HepG2 (cell line): ENCODE measurements at regions not wholly inside any gene's neighbourhood (a gene's known extent, or its start where the extent isn't known, plus 50 kb on each side); places are given as distances from the start of the nearest gene placed in this dataset.

Experiments
- ARID5B ChIP-seq: IDR thresholded peaks from 2 replicates; pipeline ENCODE4 v1.4.0; 2020; ENCODE audit warnings: mild to moderate bottlenecking, missing genetic modification reagents
- CEBPB ChIP-seq: IDR thresholded peaks from 2 replicates; pipeline ENCODE4 v1.6.1; 2011; ENCODE audit warnings: low read depth, low read length, improper control_type of control experiment, borderline replicate concordance
- DNMT3B ChIP-seq: conservative IDR thresholded peaks from 2 replicates; pipeline ENCODE4 v1.6.1; 2016; ENCODE audit warnings: missing biosample characterization, control low read depth
- HIC2 ChIP-seq: sonication (generic); formaldehyde crosslinking; IDR thresholded peaks from 2 replicates; pipeline ENCODE4 v1.9.0; 2022; ENCODE audit warnings: low read depth, missing genetic modification reagents
- PAWR ChIP-seq: sonication (generic); formaldehyde crosslinking; IDR thresholded peaks from 2 replicates; pipeline ENCODE4 v1.4.0; 2020; ENCODE audit warnings: missing genetic modification reagents, mild to moderate bottlenecking, borderline replicate concordance
- PAXIP1 ChIP-seq: sonication (generic); formaldehyde crosslinking; conservative IDR thresholded peaks from 2 replicates; pipeline ENCODE4 v1.4.0; 2020; ENCODE audit warnings: mild to moderate bottlenecking, missing genetic modification reagents, moderate library complexity
- SALL1 ChIP-seq: sonication (generic); formaldehyde crosslinking; IDR thresholded peaks from 2 replicates; pipeline ENCODE4 v1.8.0; 2022; ENCODE audit warnings: mild to moderate bottlenecking, missing genetic modification reagents
- SMC3 ChIP-seq: IDR thresholded peaks from 2 replicates; pipeline ENCODE4 v1.6.1; 2011; ENCODE audit warnings: low read length, improper control_type of control experiment
- SOX6 ChIP-seq, 2 experiments: fragments of 450-650 bp in 1 of 2; sonication (generic) in 1 of 2; formaldehyde crosslinking in 1 of 2; IDR thresholded peaks; 2 replicates each; pipeline versions ENCODE4 v1.4.0 to v1.6.1; 2017 to 2020; ENCODE audit warnings: antibody characterized with exemption in 1 of 2, mild to moderate bottlenecking in 1 of 2, missing genetic modification reagents in 1 of 2
- STAG1 ChIP-seq: sonication (generic); formaldehyde crosslinking; IDR thresholded peaks from 2 replicates; pipeline ENCODE4 v1.4.0; 2020; ENCODE audit warnings: missing genetic modification reagents
- TBL1XR1 ChIP-seq: fragments of 150-350 bp; IDR thresholded peaks from 2 replicates; pipeline ENCODE4 v1.6.1; 2014; ENCODE audit warnings: borderline replicate concordance, low read length; ENCODE audit not compliant: partially characterized antibody
- XRCC5 ChIP-seq: fragments of 200-400 bp; formaldehyde crosslinking; optimal IDR thresholded peaks from 2 replicates; pipeline ENCODE3; 2017; ENCODE audit warnings: mild to moderate bottlenecking, low read length
- YEATS4 ChIP-seq: sonication (generic); formaldehyde crosslinking; IDR thresholded peaks from 2 replicates; pipeline ENCODE4 v1.4.0; 2020; ENCODE audit warnings: missing genetic modification reagents, borderline replicate concordance
- YY1 ChIP-seq: IDR thresholded peaks from 2 replicates; pipeline ENCODE4 v1.6.1; 2011; ENCODE audit warnings: low read length, low read depth, moderate library complexity, mild to moderate bottlenecking; ENCODE audit not compliant: insufficient read depth, insufficient replicate concordance
- ZBTB8A ChIP-seq: sonication (generic); formaldehyde crosslinking; IDR thresholded peaks from 2 replicates; pipeline ENCODE4 v1.4.0; 2020; ENCODE audit warnings: mild to moderate bottlenecking, low read depth, missing genetic modification reagents, borderline replicate concordance
- ZMYM2 ChIP-seq: sonication (generic); formaldehyde crosslinking; IDR thresholded peaks from 2 replicates; pipeline ENCODE4 v1.8.0; 2022; ENCODE audit warnings: mild to moderate bottlenecking, missing genetic modification reagents
- ZNF3 ChIP-seq: IDR thresholded peaks from 2 replicates; pipeline ENCODE4 v1.7.0; 2017; ENCODE audit warnings: inconsistent platforms
- ZNF329 ChIP-seq: sonication (generic); formaldehyde crosslinking; IDR thresholded peaks from 2 replicates; pipeline ENCODE4 v1.9.0; 2021; ENCODE audit warnings: low read depth, mild to moderate bottlenecking, missing genetic modification reagents
- ZNF335 ChIP-seq: sonication (generic); formaldehyde crosslinking; IDR thresholded peaks from 2 replicates; pipeline ENCODE4 v1.4.0; 2020; ENCODE audit warnings: missing genetic modification reagents
- ZNF496 ChIP-seq: sonication (generic); formaldehyde crosslinking; IDR thresholded peaks from 2 replicates; pipeline ENCODE4 v1.8.1; 2023; ENCODE audit warnings: mild to moderate bottlenecking, moderate library complexity, missing genetic modification reagents; ENCODE audit not compliant: insufficient replicate concordance

GRCh38 chr7:54841772-54842697 is 83.0 kb upstream of the SEC61G start (continued):
- TF ChIP-seq ZNF496 (CRISPR knock-in tag) (no peak), XRCC5 (peak; percentile 46), SALL1 (CRISPR knock-in tag) (peak; percentile 64), HIC2 (CRISPR knock-in tag) (no peak), ZNF329 (no peak), PAXIP1 (peak; percentile 34), CEBPB (peak; percentile 40; the same call in 1 of the 2 replicates), ZNF3 (CRISPR knock-in tag) (peak; percentile 70), SMC3 (peak; percentile 58), ZMYM2 (no peak), ZBTB8A (no peak), PAWR (CRISPR knock-in tag) (no peak), TBL1XR1 (no peak), ZNF335 (no peak), YY1 (peak; percentile 16), STAG1 (peak; percentile 49), YEATS4 (peak; percentile 48; the same call in 1 of the 2 replicates), SOX6 (IDR thresholded peaks at IDR 0.05) (no peak), SOX6 (CRISPR knock-in tag; IDR thresholded peaks at IDR 0.05) (peak; percentile 46; the same call in 1 of the 2 replicates), DNMT3B (no peak), ARID5B (CRISPR knock-in tag) (peak; percentile 63)
